HG03135 (cell line): ENCODE measurements at regions not wholly inside any gene's neighbourhood (a gene's known extent, or its start where the extent isn't known, plus 50 kb on each side); places are given as distances from the start of the nearest gene placed in this dataset.
"Not testable (repeated sequence)": the region's sequence is repeated elsewhere in the genome, so short reads cannot be mapped to it uniquely, and the experiment has no call there.

ENCODE experiments used
- ATAC-seq: cut with Tn5 transposase; IDR thresholded peaks from one replicate; pipeline ENCODE4 v1.9.1; 2021; ENCODE audit warnings: mild to moderate bottlenecking, moderate library complexity; ENCODE audit not compliant: unreplicated experiment

DNA sequence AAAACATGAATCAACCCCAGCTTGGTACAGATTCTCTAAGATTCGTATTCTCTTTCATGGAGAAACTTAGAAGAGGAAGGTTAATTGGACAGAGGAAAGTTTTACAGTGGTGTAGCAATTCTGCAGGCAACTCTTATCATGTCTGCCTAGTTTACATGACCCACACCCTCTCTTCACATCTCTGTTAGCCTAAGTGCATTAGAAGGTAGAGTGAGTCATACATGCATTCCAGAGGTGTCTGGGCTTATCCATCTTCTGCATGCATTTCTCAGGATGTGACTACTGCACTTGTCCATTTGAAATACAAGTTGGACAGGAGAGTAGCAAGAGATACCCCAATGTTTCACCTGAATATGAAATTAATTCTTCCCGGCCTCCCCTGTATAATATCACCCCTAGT lies 578.4 kb upstream of the NCAM2 start:
- ATAC-seq: no peak

DNA sequence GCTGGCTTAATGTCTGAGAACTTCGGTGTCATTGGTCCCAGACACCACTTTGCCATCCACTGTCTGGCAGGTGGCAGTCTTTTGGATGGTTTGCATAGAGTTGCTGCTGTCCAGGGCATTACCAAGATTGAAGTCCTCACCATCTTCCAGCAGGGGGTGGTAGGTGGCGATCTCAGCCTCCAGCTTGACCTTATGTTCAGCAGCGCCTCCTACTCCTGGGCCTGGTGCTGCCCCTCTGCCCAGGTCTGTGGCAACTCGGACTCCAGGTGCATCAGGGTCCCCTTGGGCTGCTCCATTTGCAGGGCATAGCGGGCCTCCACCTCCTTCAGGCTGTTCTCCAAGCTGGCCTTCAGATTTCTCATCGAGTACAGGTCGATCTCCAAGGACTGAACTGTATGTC lies 573.3 kb upstream of the NCAM2 start:
- no peak for ATAC-seq

DNA sequence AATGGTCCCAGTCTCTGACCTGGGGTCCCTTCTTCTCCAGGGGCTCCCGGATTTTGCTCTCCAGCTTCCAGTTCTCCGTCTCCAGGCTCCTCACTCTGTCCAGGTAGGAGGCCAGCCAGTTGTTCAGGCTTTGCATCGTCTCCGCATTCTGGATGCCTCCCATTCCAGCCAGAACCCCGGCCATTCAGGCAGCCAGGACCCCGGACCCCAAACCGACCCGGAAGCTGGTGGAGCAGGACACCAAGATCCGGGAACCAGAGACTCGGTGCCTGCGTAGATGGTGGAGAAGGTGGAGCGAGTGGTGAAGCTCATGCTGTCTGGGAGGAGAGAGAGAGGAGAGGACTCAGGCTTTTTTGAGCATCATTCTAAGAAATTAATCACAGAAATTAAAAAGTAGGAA lies 572.4 kb upstream of the NCAM2 start:
- ATAC-seq: no peak

DNA sequence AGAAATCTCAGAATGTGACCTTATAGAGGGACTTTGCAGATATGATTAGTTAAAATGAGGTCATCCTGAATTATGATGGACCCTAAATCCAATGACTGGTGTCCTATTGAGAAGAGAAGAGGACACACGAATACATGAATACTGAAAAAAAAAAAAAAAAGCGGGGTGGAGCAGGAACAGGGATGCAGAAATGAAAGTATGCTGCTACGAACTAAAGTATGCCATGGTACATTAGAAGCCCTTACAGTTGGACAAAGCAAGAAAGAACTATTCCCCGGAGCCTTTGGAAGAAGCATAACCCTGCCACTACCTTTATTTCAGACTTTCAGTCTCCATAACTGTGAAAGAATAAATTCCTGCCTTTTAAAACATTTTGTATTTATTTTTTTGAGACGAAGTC lies 557.9 kb upstream of the NCAM2 start:
- ATAC-seq: no peak

DNA sequence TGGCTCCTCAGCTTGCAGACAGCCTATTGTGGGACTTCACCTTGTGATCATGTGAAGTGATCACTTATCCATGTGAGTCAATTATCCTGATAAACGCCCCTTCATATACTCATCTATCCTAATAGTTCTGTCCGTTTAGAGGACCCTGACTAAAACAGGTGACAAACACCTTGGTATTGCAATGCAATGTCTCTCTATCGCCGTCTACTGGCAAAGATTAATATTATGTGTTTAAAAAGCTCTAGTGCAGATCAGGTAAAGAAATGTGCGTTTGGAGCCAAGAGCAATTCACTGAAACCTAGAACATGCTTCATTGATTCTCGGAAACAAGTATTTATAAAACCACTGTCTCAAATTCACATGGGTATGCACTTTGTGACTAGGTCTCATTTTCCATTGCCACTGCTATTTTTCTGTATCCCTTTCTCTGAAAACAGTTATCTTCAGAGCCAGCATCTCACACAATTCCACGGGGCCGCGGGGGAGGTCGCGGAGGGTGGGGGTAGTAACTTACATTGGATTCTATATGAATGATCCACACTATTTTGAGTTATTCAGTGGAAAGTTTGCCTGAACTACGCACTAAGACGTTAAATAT lies 554.6 kb upstream of the NCAM2 start:
- no peak for ATAC-seq

DNA sequence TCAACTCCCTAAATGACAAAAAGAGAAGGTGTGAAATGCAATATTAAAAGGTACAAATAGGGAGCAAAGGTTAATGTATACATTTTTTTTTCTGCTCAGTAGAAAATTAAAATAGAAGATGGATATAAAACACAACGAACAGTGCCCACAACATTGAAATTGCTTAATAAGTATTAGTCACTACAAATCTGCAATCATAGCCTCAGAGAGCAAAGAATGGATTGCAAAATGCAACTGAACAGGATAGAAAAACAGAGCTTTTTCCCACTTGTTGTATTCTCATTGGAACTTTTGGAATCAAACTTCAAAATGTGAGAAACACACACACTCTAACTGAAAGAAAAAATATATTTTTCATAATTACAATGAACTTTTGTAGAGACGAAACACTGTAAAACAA lies 552.2 kb upstream of the NCAM2 start:
- no peak for ATAC-seq

DNA sequence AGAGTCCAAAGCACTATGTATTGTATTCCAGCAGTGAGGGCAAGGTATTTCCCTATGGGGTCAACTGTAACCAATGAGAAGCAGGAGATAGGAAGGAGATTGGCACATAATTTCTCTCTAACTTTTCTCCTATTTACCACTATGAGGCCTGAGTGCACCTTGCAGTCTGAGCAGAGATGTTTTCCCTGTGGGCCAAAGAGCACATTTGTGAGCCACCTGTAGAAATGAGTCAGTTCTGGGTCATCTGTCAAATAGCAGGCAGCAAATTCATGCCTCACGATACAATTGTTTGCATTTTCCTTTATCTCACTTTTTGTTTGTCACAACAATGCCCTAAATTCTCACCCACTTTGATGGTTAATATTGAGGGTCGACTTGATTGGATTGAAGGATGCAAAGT lies 547.2 kb upstream of the NCAM2 start:
- no peak for ATAC-seq

DNA sequence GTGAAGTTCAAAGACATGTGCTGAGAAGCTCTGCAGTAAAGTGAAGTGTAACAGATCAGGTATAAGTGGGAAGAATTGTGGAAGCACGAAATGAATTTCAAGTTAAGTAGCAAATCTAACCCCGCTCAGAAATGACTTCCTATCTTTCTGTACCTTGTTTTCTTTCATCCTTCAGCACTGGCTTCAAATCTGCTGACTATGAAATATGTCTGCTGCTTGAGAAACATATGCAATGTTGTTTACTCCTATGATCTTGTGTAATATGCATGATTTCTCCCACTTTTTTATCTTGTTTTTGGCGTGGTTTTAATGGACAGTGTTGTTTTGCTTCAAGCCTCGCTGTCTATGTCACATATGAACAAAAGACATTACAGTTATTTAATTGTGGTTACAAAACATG lies 545.3 kb upstream of the NCAM2 start:
- ATAC-seq: no peak

DNA sequence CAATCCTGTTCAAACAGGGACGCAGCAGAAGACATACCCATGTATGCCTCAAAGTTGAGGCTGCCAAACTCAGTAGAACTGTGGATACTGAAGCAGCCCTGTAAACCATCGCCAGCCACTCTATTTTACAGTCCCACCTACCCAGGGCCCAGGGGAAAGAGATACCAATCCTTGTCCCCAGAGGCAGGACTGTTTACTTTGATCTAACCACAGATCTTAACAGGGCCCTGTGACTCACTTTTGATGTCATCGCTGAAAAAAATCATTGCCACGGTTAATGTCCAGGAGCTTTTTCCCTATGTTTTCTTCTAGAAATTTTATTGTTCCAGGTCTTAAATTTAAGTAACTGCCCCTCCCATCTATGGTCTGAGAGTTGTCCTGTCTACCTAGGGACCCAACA lies 538.4 kb upstream of the NCAM2 start:
- ATAC-seq: no peak

DNA sequence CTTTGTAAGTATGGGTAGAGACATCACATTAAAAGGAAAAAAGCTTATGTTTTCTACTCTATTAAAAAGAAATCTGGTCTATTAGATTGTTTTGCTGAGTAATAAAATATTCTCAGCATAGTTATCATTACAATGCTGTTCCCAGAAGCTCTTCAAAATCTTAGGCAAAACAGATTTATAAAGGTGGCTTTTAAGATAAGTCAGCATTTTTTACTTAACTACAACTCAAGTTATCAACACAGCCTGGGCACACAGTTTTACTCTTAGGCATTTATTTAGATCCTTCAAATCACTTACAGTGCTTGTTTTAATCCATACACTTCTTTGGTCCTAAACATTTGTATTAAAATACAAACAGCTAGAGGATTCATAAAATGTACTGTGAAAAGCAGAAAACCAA lies 534.8 kb upstream of the NCAM2 start:
- no peak for ATAC-seq

DNA sequence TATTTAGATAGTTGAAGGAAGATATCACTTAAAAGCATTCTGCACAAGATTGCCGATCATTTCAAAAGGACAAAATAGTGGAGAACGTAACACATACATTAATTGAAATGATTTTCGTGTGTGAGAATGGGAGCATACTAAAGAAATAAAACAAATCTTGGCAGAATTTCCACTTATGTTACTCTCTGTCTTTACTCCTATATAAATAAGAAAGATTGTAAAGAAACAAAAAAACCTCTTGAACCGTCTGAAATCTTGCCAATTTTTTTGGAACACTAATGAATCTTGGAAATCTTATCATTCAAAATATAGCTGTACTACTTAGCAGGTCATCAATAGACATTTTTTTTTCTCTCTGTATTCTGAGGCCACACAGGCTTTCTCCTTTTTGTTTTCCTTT lies 528.8 kb upstream of the NCAM2 start:
- ATAC-seq: no peak

DNA sequence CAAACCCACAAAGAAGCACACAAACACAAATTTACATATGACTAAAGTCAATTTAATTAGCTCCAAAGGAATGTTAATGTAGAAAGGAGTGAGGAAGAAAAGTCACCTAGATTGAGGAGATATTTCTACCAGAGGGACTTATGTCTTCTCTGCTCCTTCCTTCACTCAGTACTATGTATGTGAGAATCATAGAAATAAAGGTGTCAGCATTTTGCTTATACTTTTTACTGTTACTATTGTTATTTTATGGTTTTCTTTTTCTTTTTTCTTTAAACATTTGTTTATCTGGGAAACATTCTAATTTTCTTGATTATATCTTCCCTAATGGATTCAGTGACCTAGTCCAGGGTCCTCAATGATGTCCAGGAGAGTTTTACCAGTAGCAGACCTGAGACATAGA lies 511.9 kb upstream of the NCAM2 start:
- no peak for ATAC-seq

DNA sequence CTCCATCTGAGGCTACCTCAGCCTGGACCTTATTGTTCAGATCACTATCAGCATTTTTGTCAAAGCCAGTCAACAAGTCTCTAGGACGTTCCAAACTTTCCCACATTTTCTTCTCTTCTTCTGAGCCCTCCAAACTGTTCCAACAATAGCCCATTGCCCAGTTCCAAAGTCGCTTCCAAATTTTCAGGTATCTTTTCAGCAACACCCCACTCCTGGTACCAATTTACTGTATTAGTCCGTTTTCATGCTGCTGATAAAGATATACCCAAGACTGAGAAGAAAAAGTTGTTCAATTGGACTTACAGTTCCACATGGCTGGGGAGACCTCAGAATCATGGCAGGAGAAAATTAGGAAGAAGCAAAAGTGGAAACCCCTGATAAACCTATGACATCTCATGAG lies 495.3 kb upstream of the NCAM2 start:
- not testable (repeated sequence) for ATAC-seq

DNA sequence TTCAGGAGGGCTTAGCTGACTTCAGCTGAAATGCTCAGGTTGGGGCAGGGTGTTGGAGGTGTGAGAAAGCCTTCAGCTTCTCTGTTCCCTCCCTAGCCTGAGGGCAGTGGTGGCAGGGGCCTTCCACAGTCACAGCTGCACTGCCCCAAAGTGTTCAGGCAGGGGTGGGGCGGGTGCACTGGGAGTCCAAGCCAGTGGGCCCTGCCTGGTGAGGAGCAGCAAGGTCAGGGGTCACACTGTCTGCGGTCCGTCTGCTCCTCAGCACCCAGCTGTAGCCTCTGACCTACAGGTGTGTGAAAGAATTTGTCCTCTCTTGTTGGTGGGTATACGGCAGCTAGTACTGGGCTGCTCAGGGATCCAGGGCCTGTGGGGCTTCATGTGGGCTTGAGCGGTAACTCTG lies 490.4 kb upstream of the NCAM2 start:
- no peak for ATAC-seq

DNA sequence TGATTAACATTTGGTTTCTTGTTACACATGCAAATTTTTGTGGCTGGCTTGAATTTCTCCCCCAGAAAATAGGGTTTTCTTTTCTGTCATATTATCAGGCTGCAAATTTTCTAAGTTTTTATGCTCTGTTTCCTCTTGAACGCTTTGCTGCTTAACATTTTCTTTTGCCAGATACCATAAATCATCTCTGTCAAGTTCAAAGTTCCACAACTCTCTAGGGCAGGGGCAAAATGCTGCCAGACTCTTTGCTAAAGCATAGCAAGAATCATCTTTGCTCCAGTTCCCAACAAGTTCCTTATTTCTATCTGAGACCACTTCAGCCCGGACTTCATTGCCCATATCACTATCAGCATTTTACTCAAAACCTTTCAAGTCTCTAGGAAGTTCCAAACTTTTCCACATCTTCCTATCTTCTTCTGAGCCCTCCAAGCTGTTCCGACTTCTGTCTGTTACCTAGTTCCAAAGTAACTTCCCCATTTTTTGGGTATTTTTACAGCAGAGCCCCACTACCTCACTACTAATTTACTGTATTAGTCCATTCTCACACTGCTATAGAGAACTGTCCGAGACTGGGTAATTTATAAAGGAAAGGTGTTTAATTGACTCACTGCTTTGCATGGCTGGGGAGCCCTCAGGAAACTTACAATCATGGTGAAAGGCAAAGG lies 486.9 kb upstream of the NCAM2 start:
- ATAC-seq: no peak

DNA sequence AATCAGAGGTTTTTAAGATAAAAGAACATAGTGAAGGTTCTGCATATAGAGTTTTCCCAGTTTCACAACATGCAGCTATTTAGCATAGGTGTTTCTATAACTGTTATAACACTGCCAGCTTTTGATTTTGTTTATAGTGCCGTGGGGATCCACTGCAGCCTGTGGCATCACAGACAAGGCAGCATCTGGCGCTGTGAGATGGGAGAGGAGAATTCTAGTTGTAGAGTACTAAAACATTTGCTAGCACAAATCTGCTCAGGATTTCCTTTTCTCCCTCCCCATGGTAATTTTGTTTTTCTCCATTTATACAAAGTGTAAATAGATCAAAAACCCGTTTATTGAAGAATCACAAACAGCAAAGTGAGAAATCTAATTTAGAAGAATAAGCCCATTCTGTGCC lies 482.8 kb upstream of the NCAM2 start:
- ATAC-seq: no peak

DNA sequence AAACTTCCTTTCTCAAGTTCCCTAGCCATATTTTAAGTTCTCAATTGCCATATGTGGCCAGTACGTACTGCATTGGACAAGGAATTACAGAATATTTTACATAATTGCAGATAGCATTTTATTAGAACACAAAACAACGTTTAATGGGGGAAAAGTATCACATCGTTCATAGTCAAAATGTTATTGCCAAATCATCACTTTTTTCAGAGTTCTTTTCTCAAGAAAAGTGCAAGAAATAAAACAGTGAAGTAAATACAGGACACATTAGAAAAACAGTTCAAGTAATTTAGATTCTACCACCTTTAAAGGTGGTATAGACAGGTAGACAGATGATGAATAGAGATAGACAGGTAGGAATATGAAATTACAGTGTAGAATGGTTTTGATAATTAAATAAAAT lies 479.1 kb upstream of the NCAM2 start:
- no peak for ATAC-seq

DNA sequence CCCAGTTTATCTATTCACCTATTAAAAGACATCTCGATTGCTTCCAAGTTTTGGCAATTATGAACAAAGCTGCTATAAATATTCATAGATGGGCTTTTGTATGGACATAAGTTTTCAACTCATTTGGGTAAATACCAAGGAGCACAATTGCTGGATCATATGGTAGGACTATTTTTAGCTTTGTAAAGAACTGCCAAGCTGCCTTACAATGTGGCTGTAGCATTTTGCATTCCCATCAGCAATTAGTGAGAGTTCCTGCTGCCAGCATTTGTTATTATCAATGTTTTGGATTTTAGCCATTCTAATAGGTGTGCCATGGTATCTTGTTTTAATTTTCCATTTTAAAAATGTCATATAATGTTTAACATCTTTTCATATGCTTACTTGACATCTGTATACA lies 475.6 kb upstream of the NCAM2 start:
- ATAC-seq: no peak

DNA sequence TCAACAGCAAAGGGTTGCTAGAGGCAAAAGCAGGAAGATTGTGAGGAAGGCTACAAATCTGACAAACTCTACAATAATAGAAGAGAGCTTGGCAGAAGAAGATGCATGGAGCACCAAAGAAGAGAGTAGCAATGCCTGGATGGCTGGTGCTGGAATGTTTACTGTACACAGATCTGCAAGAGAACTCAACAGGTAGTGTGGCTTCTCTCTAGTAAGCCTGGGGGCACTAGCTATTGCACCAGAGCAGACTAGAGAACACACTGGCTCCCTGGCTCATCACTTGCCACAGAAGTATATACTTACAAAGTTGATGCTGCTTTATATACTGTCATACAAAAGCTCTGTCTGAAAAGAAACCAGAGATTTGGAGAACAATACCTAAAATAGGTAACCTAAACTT lies 475.0 kb upstream of the NCAM2 start:
- no peak for ATAC-seq

DNA sequence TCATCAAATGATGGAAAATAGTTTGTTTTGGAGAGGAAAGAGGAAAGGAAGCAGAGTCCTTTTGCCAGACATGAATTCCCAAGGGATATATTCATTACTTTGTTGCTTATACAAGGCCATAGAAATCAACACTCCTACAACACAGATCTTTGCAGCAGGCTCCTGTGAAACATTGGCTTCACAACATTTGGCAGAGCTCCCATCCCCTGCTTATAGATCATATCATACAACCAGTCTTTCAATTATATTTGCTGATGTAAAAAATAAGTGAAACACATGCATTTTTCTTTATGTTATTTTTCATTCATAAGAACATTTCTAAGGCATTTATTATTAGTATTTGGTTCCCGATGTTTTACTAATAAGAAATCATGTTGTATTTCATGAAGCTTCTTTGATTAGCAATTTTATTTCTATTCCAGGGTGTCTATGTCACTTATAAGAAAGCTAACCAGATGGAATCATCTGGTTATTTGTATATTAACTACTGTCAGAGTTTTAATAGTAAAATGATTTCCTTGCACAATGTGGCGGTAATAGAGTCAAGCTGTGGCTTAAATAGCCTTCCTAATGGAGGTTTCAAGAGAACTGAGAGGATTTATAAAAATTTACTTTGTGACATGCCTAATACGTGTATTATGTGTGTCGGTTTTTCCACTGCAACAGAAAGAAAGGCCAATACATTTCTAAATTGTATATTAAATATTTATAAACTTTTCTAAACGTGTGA lies 470.3 kb upstream of the NCAM2 start:
- no peak for ATAC-seq

DNA sequence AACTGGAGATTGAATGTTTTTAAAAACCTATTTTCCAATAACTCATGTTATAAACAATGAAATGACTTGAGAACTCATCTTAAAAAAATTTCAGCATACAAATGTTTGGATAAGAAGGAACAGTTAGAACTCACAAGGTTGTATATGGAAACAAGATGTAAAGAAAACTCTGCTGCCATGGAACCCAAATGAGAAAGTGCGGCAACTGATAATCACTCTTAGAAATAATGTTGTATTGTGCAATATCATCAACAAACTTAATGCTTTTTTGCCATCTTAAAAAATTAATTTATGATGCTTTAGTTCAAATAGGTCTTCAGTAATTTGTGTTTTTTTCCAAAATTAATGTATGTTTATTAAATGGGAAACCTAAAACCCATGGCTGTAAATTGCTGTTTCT lies 461.1 kb upstream of the NCAM2 start:
- no peak for ATAC-seq

DNA sequence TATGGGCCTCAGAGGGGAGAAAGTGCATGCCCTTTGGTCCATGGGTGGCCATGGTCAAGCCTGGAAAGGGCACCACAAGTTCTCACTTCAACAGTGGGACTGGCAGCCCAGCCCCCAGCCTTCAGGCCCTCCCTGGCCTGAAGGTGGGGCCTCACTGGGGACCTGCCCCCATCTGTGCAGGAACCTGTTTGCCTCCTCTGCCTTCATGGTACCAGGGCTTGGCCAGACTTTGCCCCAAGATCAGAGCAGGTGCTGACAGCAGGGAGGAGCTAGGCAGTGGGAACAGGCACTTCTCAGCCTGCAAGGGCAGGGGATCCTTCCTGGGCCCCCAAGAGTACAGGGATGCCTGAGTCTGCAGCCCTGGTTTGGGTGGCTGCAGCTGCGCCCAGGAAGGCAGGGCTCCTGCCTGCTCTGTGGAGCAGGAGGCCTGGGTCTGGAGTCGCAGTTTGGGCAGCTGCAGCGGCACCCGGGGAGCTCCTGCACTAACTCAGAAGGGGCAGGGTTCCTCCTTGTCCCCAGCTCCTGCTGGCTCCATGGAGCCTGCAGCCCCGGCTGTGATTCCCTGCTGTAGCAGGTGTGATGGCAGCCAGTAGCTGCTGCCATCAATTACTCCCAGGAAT lies 460.1 kb upstream of the NCAM2 start:
- ATAC-seq: no peak
